IMR-90 (cell line): ENCODE measurements at regions not wholly inside any gene's neighbourhood (a gene's known extent, or its start where the extent isn't known, plus 50 kb on each side); places are given as distances from the start of the nearest gene placed in this dataset.

Source experiments
- ATAC-seq: fragments of 200-7000 bp; cut with Tn5 transposase; 2 replicates; pipeline ENCODE4 v1.9.1; 2020; ENCODE audit warnings: low read depth, mild to moderate bottlenecking, moderate library complexity
- BruUV-seq: library from RNA; stranded (reverse); fragments of 400-500 nt; replicated peaks from 2 replicates; lab custom pipeline; 2021; lab: Mats Ljungman, UMichigan
- CTCF ChIA-PET: fragments of 300-600 bp; formaldehyde crosslinking; extraction: SDS; loops from one replicate; lab custom pipeline; 2021; ENCODE audit warnings: antibody characterized with exemption; lab: Yijun Ruan, JAX
- POLR2A ChIA-PET: fragments of 300-600 bp; sonication (Branson Sonifier 250); formaldehyde crosslinking; loops from one replicate; lab custom pipeline; 2022; ENCODE audit warnings: antibody characterized with exemption; ENCODE audit not compliant: unreplicated experiment; lab: Charles Lee
- DNase-seq: peaks from one replicate; pipeline ENCODE4 v3.0.0; 2013
- H2AFZ ChIP-seq: replicated peaks from 2 replicates; pipeline ENCODE3; 2013; ENCODE audit warnings: low read length, mild to moderate bottlenecking; ENCODE audit not compliant: poor library complexity
- H2AK5ac ChIP-seq: 2 replicates; pipeline ENCODE4 v1.6.1; 2013; ENCODE audit warnings: low read depth, low read length, inconsistent platforms
- H2AK9ac ChIP-seq: replicated peaks from 2 replicates; pipeline ENCODE3; 2013; ENCODE audit warnings: mild to moderate bottlenecking, low read depth, low read length, moderate library complexity; ENCODE audit not compliant: poor library complexity
- H2BK120ac ChIP-seq: 2 replicates; pipeline ENCODE4 v1.6.1; 2013; ENCODE audit warnings: low read depth, low read length, inconsistent platforms
- H2BK15ac ChIP-seq: 3 replicates; pipeline ENCODE4 v1.6.1; 2013; ENCODE audit warnings: low read depth, low read length, inconsistent platforms
- H2BK20ac ChIP-seq: 2 replicates; pipeline ENCODE4 v1.6.1; 2013; ENCODE audit warnings: low read depth, mild to moderate bottlenecking, inconsistent platforms, low read length, moderate library complexity
- H2BK5ac ChIP-seq: 2 replicates; pipeline ENCODE4 v1.6.1; 2013; ENCODE audit warnings: mild to moderate bottlenecking, low read depth, low read length, inconsistent platforms; ENCODE audit not compliant: poor library complexity, severe bottlenecking
- H3K14ac ChIP-seq: replicated peaks from 2 replicates; pipeline ENCODE4 v1.6.1; 2013; ENCODE audit warnings: low read depth, low read length, inconsistent platforms
- H3K18ac ChIP-seq: 2 replicates; pipeline ENCODE4 v1.6.1; 2013; ENCODE audit warnings: low read depth, low read length, control low read depth
- H3K23ac ChIP-seq: 2 replicates; pipeline ENCODE4 v1.6.1; 2013; ENCODE audit warnings: low read depth, low read length, inconsistent platforms
- H3K27ac ChIP-seq: 2 replicates; pipeline ENCODE4 v1.5.1; 2013; ENCODE audit warnings: mild to moderate bottlenecking, control low read depth, low read length; ENCODE audit not compliant: insufficient read depth
- H3K27me3 ChIP-seq: 2 replicates; pipeline ENCODE4 v1.6.1; 2013; ENCODE audit warnings: low read length; ENCODE audit not compliant: control insufficient read depth, insufficient read depth
- H3K36me3 ChIP-seq: 2 replicates; pipeline ENCODE4 v1.6.1; 2013; ENCODE audit warnings: low read length, mixed read lengths; ENCODE audit not compliant: control insufficient read depth, insufficient read depth
- H3K4ac ChIP-seq: 2 replicates; pipeline ENCODE4 v1.6.1; 2013; ENCODE audit warnings: low read depth, low read length, inconsistent platforms
- H3K4me1 ChIP-seq: 2 replicates; pipeline ENCODE4 v1.6.1; 2013; ENCODE audit warnings: low read length, mixed read lengths; ENCODE audit not compliant: control insufficient read depth, insufficient read depth
- H3K4me2 ChIP-seq: 2 replicates; pipeline ENCODE4 v1.6.1; 2013; ENCODE audit warnings: low read depth, mild to moderate bottlenecking, control low read depth, low read length, moderate library complexity
- H3K4me3 ChIP-seq: 2 replicates; pipeline ENCODE4 v1.5.1; 2013; ENCODE audit warnings: low read depth, mild to moderate bottlenecking, control low read depth, low read length, moderate library complexity; ENCODE audit not compliant: insufficient read depth
- H3K56ac ChIP-seq: 2 replicates; pipeline ENCODE4 v1.6.1; 2013; ENCODE audit warnings: low read length, inconsistent platforms; ENCODE audit not compliant: insufficient read depth; ENCODE audit errors: extremely low read depth
- H3K79me1 ChIP-seq, 2 experiments: 2 replicates each; pipeline ENCODE4 v1.6.1; 2013; ENCODE audit warnings: low read length in 2 of 2, inconsistent platforms in 1 of 2, low read depth in 1 of 2
- H3K9ac ChIP-seq: 2 replicates; pipeline ENCODE4 v1.6.1; 2013; ENCODE audit warnings: low read depth, low read length, control low read depth
- H3K9me1 ChIP-seq: 2 replicates; pipeline ENCODE4 v1.6.1; 2013; ENCODE audit warnings: low read length, inconsistent platforms; ENCODE audit not compliant: insufficient read depth
- H3K9me3 ChIP-seq: 2 replicates; pipeline ENCODE4 v1.6.1; 2013; ENCODE audit warnings: low read length; ENCODE audit not compliant: control insufficient read depth, insufficient read depth
- H4K20me1 ChIP-seq: 2 replicates; pipeline ENCODE4 v1.6.1; 2013; ENCODE audit warnings: low read length, inconsistent platforms; ENCODE audit not compliant: insufficient read depth
- H4K5ac ChIP-seq: 2 replicates; pipeline ENCODE4 v1.6.1; 2013; ENCODE audit warnings: mild to moderate bottlenecking, low read depth, low read length, control low read depth
- H4K8ac ChIP-seq, 2 experiments: 2 replicates each; pipeline ENCODE4 v1.6.1; 2013; ENCODE audit warnings: low read depth in 2 of 2, low read length in 2 of 2, control low read depth in 1 of 2, inconsistent platforms in 1 of 2
- H4K91ac ChIP-seq: 2 replicates; pipeline ENCODE4 v1.6.1; 2013; ENCODE audit warnings: low read depth, low read length, inconsistent platforms; ENCODE audit not compliant: insufficient read depth
- BHLHE40 ChIP-seq: fragments of 150-350 bp; IDR thresholded peaks from 2 replicates; pipeline ENCODE4 v1.6.1; 2016; ENCODE audit warnings: mild to moderate bottlenecking, low read depth, low read length
- CEBPB ChIP-seq: IDR thresholded peaks from 2 replicates; pipeline ENCODE4 v1.6.1; 2012; ENCODE audit warnings: low read depth, low read length, improper control_type of control experiment
- CHD1 ChIP-seq: IDR thresholded peaks from 2 replicates; pipeline ENCODE4 v1.6.1; 2012; ENCODE audit warnings: low read depth, low read length, improper control_type of control experiment
- FOS ChIP-seq: fragments of 150-350 bp; IDR thresholded peaks from 2 replicates; pipeline ENCODE4 v1.6.1; 2016; ENCODE audit warnings: low read depth, low read length
- MAFK ChIP-seq: IDR thresholded peaks from 2 replicates; pipeline ENCODE4 v1.6.1; 2012; ENCODE audit warnings: low read depth, low read length, improper control_type of control experiment
- MAZ ChIP-seq: IDR thresholded peaks from 2 replicates; pipeline ENCODE4 v1.6.1; 2012; ENCODE audit warnings: low read depth, mild to moderate bottlenecking, low read length, improper control_type of control experiment, moderate library complexity, borderline replicate concordance
- NFE2L2 ChIP-seq: fragments of 150-350 bp; IDR thresholded peaks from 2 replicates; pipeline ENCODE4 v1.6.1; 2016; ENCODE audit warnings: low read depth, mild to moderate bottlenecking, low read length
- POLR2A ChIP-seq: IDR thresholded peaks from 2 replicates; pipeline ENCODE4 v1.6.1; 2012; ENCODE audit warnings: mild to moderate bottlenecking, low read depth, low read length
- RFX5 ChIP-seq: IDR thresholded peaks from 2 replicates; pipeline ENCODE4 v1.8.0; 2012; ENCODE audit warnings: low read depth, mild to moderate bottlenecking, low read length, moderate library complexity
- SMC3 ChIP-seq: fragments of 150-350 bp; IDR thresholded peaks from 2 replicates; pipeline ENCODE4 v1.6.1; 2016; ENCODE audit warnings: low read depth, mild to moderate bottlenecking, antibody characterized with exemption, low read length, moderate library complexity
- WGBS, 2 experiments: methylation state at CpG; one replicate each; pipeline versions ENCODE4 v1.1.5 to v1.1.7; 2013; ENCODE audit warnings: missing lambda C conversion rate in 2 of 2; ENCODE audit not compliant: insufficient read length in 1 of 2; ENCODE audit errors: extremely low coverage in 2 of 2; 5-methylcytosine and 5-hydroxymethylcytosine counted together
- dilution Hi-C: fragments of 300-500 bp; cut with HindIII; formaldehyde crosslinking; loops from one replicate; pipeline ENCODE4 v1.14.3; 2018; ENCODE audit warnings: low sequenced_read_pairs; ENCODE audit not compliant: unreplicated experiment
- in situ Hi-C: fragments of 300-500 bp; cut with MboI; formaldehyde crosslinking; loops from 3 replicates; pipeline ENCODE4 v1.14.3; 2019; ENCODE audit warnings: low sequenced_read_pairs, inconsistent platforms, mixed read lengths
- intact Hi-C: fragments of 100-400 bp; cut with micrococcal nuclease; formaldehyde crosslinking; loops from 2 replicates; pipeline ENCODE4 v1.10.0; 2022
- TF ChIP-seq, protein P1 (sequence below): fragments of 150-350 bp; IDR thresholded peaks from 2 replicates; pipeline ENCODE4 v1.6.1; 2017; ENCODE audit warnings: mild to moderate bottlenecking, antibody characterized with exemption, low read length, low read depth

DNA sequence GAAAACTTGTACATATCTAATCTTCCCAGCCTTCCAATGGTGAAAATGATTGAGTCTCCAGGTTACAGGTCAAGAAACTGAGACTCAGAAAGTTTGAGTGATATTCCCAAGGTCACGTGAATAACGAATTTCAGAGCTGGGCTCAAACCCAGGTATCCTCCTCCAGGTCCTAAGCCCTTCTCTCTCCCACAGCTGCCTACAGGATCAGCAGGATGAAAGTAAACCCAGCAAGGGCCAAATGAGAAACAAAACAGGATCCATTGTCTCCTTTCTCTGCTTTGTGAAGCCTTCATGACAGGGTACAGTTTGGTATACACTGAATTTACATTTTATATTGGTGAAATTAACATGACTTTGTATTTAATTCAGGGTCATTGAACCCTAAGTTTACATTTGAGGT is 208.1 kb downstream of the RBM26 start:
- Histone ChIP-seq H4K20me1 (no peaks in the 10 kb centered on the region), H3K4me2 (no peak overlapping the region), H2BK20ac (no peak overlapping the region), H2BK15ac (no peak overlapping the region), H4K8ac (no peak overlapping the region), H3K4me3 (no peak overlapping the region), H3K4ac (no peak overlapping the region), H3K27me3 (no peaks in the 10 kb centered on the region), H3K14ac (no peak overlapping the region), H3K36me3 (no peaks in the 10 kb centered on the region), H3K18ac (no peak overlapping the region), H4K91ac (no peak overlapping the region), H2BK5ac (no peak overlapping the region), H3K9me1 (no peaks in the 10 kb centered on the region), H2AK5ac (no peak overlapping the region), H3K9ac (no peak overlapping the region), H3K9me3 (no peaks in the 10 kb centered on the region), H4K5ac (no peak overlapping the region), H2BK120ac (no peak overlapping the region), H3K4me1 (no peaks in the 10 kb centered on the region), H2AFZ (no peak overlapping the region), H3K27ac (no peak overlapping the region), H2AK9ac (no peak overlapping the region), H3K23ac (no peak overlapping the region), H3K56ac (no peak overlapping the region), H3K79me1 (no peaks in the 10 kb centered on the region)
- DNase-seq (no peak), ATAC-seq (no peak)
- TF ChIP-seq, protein P1, sequence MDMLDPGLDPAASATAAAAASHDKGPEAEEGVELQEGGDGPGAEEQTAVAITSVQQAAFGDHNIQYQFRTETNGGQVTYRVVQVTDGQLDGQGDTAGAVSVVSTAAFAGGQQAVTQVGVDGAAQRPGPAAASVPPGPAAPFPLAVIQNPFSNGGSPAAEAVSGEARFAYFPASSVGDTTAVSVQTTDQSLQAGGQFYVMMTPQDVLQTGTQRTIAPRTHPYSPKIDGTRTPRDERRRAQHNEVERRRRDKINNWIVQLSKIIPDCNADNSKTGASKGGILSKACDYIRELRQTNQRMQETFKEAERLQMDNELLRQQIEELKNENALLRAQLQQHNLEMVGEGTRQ, result no peak
- TF ChIP-seq CHD1 (no peak), SMC3 (no peak), NFE2L2 (no peak), FOS (no peak), MAFK (no peak), CEBPB (no peak), BHLHE40 (no peak), POLR2A (no peak), MAZ (no peak), RFX5 (no peak)
- in situ Hi-C loops (no loop called here), dilution Hi-C loops (no loop called here), intact Hi-C loops (no loop called here)
- BruUV-seq, result no TSS peak
- WGBS, 2 experiments, result no CpG with 5 or more reads among the region's 2 CpGs
- POLR2A ChIA-PET, result no interaction called here
- CTCF ChIA-PET, result no interaction called here
